ENCODE measurements at regions not wholly inside any gene's neighbourhood (a gene's known extent, or its start where the extent isn't known, plus 50 kb on each side); places are given as distances from the start of the nearest gene placed in this dataset.

DNA sequence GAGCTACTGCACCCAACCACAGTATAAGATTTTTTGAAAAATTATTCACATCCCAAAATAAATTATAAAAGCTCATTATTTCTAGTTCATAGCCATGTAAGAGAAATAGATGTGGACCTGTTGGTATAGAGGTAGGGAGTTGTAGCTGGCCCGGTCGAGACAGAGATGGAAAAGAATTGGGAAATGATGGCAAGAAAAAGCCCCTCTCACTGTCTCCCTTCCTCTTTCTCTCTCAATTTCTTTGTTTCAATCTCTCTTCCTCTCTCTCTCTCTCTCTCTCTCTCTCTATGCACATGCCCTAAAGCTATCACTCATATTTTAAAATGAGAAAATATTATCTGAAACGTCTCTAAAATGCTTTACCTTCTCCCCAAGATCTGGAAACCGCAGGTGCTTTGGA, 80.7 kb upstream of the CD83 start:
- Histone ChIP-seq H4K20me1 (ENCODE audit: insufficient read depth, low read length) (no peaks in the 10 kb centered on the region), H3K79me2 (ENCODE audit: low read length) (no peaks in the 10 kb centered on the region), H3K4me1 (ENCODE audit: low read length) (no peaks in the 10 kb centered on the region), H3K36me3 (replicated peaks; ENCODE audit: insufficient read depth, low read length) (no peaks in the 10 kb centered on the region), H3K27me3 (replicated peaks; ENCODE audit: insufficient read depth, low read length) (no peaks in the 10 kb centered on the region), H3F3A (ENCODE audit: insufficient read depth, low read length) (no peaks in the 10 kb centered on the region), H2AFZ (ENCODE audit: low read length) (no peak overlapping the region), H3K4me3 (ENCODE audit: low read length) (no peak overlapping the region), H3K9me3 (replicated peaks; ENCODE audit: insufficient read depth, low read length) (no peaks in the 10 kb centered on the region), H3K9ac (ENCODE audit: low read length) (no peak overlapping the region), H3K9me2 (replicated peaks; ENCODE audit: insufficient read depth, low read length) (no peaks in the 10 kb centered on the region), H3K4me2 (ENCODE audit: low read depth, low read length) (no peak overlapping the region), H3K27ac (ENCODE audit: low read length) (no peak overlapping the region)
- DNase-seq: no peak
- TF ChIP-seq EZH2phosphoT487 (IDR thresholded peaks at IDR 0.05; ENCODE audit: low read length): no peak

DNA sequence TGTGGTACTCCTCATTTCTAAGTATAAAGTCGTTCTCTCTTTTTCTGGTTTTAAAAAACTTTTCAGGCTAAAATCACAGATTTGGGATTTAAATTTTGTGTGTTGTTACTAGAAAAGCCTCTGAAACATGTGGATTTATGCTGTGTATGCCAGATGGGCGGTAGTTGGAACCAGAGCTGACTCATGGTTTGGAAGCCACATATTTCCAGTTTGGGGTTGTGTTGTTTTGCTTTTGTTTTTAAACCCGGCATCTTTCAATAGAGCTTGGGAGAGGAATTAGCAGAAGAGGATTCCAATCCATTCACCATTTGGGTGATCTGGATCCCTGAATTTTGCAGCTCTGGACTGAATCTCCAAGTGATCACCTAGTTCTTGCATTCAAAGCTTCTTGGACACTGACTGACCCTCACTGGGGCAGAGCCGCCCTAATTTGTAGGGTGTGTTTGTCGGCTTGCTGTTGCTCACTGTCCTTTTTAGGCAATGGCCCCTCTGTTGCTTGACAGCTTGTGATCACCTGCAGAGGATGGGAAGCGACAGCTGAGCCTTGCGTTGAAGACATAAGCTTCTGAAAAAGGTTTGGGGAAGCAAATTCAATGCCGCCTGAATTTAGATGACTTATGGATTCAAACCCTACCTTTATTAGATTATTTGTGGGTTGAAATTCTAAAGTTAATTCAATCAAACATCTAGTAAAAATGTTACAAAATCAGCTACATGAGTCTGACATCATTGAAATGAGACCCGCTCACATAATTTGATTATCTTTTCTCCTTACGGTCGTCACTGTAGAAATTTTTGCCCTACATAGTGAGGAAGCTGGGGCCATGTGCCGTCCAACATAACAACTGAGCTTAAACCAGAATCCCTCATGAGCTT, 79.9 kb upstream of the CD83 start:
- TF ChIP-seq EZH2phosphoT487 (IDR thresholded peaks at IDR 0.05; ENCODE audit: low read length) (no peak), EZH2 (optimal IDR thresholded peaks at IDR 0.05; ENCODE audit: low read depth, low read length) (no peak)
- TF ChIP-seq, protein P1, sequence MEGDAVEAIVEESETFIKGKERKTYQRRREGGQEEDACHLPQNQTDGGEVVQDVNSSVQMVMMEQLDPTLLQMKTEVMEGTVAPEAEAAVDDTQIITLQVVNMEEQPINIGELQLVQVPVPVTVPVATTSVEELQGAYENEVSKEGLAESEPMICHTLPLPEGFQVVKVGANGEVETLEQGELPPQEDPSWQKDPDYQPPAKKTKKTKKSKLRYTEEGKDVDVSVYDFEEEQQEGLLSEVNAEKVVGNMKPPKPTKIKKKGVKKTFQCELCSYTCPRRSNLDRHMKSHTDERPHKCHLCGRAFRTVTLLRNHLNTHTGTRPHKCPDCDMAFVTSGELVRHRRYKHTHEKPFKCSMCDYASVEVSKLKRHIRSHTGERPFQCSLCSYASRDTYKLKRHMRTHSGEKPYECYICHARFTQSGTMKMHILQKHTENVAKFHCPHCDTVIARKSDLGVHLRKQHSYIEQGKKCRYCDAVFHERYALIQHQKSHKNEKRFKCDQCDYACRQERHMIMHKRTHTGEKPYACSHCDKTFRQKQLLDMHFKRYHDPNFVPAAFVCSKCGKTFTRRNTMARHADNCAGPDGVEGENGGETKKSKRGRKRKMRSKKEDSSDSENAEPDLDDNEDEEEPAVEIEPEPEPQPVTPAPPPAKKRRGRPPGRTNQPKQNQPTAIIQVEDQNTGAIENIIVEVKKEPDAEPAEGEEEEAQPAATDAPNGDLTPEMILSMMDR (IDR thresholded peaks at IDR 0.05; ENCODE audit: low read length): no peak
- Histone ChIP-seq H3K9me3 (replicated peaks; ENCODE audit: insufficient read depth, low read length) (no peaks in the 10 kb centered on the region), H2AFZ (ENCODE audit: low read length) (no peak overlapping the region), H3K4me1 (ENCODE audit: low read length) (no peaks in the 10 kb centered on the region), H3F3A (ENCODE audit: insufficient read depth, low read length) (no peaks in the 10 kb centered on the region), H3K4me3 (ENCODE audit: low read length) (no peak overlapping the region), H3K27ac (ENCODE audit: low read length) (no peak overlapping the region), H3K79me2 (ENCODE audit: low read length) (no peaks in the 10 kb centered on the region), H3K9ac (ENCODE audit: low read length) (no peak overlapping the region), H3K9me2 (replicated peaks; ENCODE audit: insufficient read depth, low read length) (no peaks in the 10 kb centered on the region), H3K36me3 (replicated peaks; ENCODE audit: insufficient read depth, low read length) (no peaks in the 10 kb centered on the region), H4K20me1 (ENCODE audit: insufficient read depth, low read length) (no peaks in the 10 kb centered on the region), H3K27me3 (replicated peaks; ENCODE audit: insufficient read depth, low read length) (no peaks in the 10 kb centered on the region), H3K4me2 (ENCODE audit: low read depth, low read length) (no peak overlapping the region)
- DNase-seq: no peak

DNA sequence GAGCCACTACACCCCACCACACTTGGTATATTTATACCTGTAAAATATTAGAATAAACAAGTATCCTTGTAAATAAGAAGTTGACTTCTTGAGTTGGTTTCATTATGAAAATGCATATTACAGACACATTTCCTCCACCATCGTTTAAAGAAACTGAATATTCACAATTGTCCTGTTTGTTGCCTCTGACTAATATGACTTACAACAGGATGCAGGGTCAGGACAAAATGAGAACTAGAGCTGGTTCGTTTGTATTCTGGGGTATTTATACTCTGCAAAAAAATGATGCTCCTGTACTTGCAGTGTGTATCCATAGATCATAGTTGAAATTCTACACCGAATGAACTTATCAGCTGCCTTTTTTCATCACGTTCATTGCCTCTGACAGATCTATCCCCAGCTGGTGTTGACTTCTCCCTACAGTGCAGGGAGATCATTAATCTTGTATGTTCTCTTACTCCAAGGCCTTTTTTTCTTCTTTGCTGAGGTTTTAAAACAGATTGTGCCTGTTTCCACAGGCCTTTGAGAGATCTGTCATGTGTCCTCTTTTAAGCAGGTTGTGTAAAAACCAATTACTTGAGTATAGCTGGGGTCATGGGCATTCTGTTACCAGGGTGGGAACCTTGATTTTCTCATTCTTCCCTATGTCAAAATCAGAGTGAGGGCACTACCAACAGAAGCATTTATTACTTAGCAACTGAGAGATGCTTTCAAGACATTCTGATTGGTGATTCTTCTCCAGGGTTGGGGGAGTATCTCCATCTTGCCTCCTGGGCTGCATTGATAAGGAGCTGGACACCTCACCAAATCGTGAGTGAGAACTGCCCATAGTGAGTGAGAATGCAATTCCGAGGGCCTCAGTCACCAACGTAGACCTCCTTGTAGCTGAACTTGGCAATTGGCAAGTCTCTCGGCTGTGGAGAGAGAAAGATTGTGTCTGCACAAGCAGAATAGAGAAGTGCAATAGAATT, 78.8 kb upstream of the CD83 start:
- Histone ChIP-seq H2AFZ (ENCODE audit: low read length) (no peak overlapping the region), H3F3A (ENCODE audit: insufficient read depth, low read length) (no peaks in the 10 kb centered on the region), H3K9ac (ENCODE audit: low read length) (no peak overlapping the region), H3K9me2 (replicated peaks; ENCODE audit: insufficient read depth, low read length) (no peaks in the 10 kb centered on the region), H4K20me1 (ENCODE audit: insufficient read depth, low read length) (no peaks in the 10 kb centered on the region), H3K36me3 (replicated peaks; ENCODE audit: insufficient read depth, low read length) (no peaks in the 10 kb centered on the region), H3K4me2 (ENCODE audit: low read depth, low read length) (no peak overlapping the region), H3K79me2 (ENCODE audit: low read length) (no peaks in the 10 kb centered on the region), H3K4me3 (ENCODE audit: low read length) (no peak overlapping the region), H3K27ac (ENCODE audit: low read length) (no peak overlapping the region), H3K9me3 (replicated peaks; ENCODE audit: insufficient read depth, low read length) (no peaks in the 10 kb centered on the region), H3K27me3 (replicated peaks; ENCODE audit: insufficient read depth, low read length) (no peaks in the 10 kb centered on the region), H3K4me1 (ENCODE audit: low read length) (no peaks in the 10 kb centered on the region)
- no peak for DNase-seq
- TF ChIP-seq EZH2 (optimal IDR thresholded peaks at IDR 0.05; ENCODE audit: low read depth, low read length): no peak
- TF ChIP-seq, protein P1 (IDR thresholded peaks at IDR 0.05; ENCODE audit: low read length): no peak
- no peak for TF ChIP-seq EZH2phosphoT487 (IDR thresholded peaks at IDR 0.05; ENCODE audit: low read length)

All from MM.1S (cell line).